Liver (tissue), 3 donors: ENCODE measurements at regions not wholly inside any gene's neighbourhood (a gene's known extent, or its start where the extent isn't known, plus 50 kb on each side); places are given as distances from the start of the nearest gene placed in this dataset.

Source experiments
- CTCF ChIP-seq: fragments of 150-350 bp; IDR thresholded peaks from 2 replicates; pipeline ENCODE4 v1.5.1; 2017; ENCODE audit warnings: improper control_type of control experiment, low read depth, low read length; ENCODE audit not compliant: missing input control
- EGR1 ChIP-seq, 2 donors: IDR thresholded peaks; 2 replicates each; pipeline ENCODE4 v1.6.1; 2016 to 2018; ENCODE audit warnings: antibody characterized with exemption in 2 of 2, low read depth in 2 of 2
- SP1 ChIP-seq: IDR thresholded peaks from 2 replicates; pipeline ENCODE4 v1.6.1; 2018; ENCODE audit warnings: antibody characterized with exemption, mild to moderate bottlenecking
- TF ChIP-seq, protein P1 (sequence below): IDR thresholded peaks from 2 replicates; pipeline ENCODE4 v1.6.1; 2016; ENCODE audit warnings: antibody characterized with exemption
- donor health status: healthy.
- donor health status: healthy.

- TF ChIP-seq, protein P1, sequence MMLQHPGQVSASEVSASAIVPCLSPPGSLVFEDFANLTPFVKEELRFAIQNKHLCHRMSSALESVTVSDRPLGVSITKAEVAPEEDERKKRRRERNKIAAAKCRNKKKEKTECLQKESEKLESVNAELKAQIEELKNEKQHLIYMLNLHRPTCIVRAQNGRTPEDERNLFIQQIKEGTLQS: no peak
- TF ChIP-seq EGR1 (IDR thresholded peaks at IDR 0.05; ENCODE audit: low read depth in 2 of 2): no peak
- no peak for TF ChIP-seq CTCF
- no peak for TF ChIP-seq SP1
Observed at GRCh38 chr6:8236956-8237355, 134.6 kb upstream of the EEF1E1 start.
